ENCODE measurements at regions not wholly inside any gene's neighbourhood (a gene's known extent, or its start where the extent isn't known, plus 50 kb on each side); places are given as distances from the start of the nearest gene placed in this dataset.

DNA sequence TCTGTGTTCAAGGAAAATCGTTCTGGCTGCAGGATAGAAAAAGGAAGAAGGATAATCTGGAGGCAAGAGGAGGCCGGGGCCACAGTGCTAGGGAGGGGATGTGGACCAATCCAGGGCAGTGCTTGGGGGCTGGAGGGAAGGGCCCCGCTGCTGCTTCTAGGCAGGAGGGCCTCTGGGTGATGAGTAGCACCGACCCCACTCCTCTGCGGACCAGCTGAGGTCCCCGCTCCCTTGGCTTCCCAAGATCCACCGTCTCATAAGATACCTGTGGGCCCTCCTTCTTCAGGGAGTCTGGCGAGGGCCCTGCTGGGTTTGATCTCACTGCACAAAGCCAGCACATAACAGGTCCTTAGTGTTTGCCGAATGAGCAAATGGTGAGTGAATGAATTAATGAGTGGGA, 93.5 kb upstream of the MVB12B start:
- no peaks in the 10 kb centered on the region for H3K9me3 Mint-ChIP-seq
- Histone ChIP-seq H3K27me3 (replicated peaks in 1 of 2; ENCODE audit: control insufficient read depth in 2 of 2, extremely low read depth in 1 of 2, insufficient read depth in 2 of 2, low read length in 1 of 2) (peaks cover 0 to 38% of the 10 kb centered on the region in 2 experiments), H3K9me3 (no peaks in the 10 kb centered on the region), H3K4me1 (ENCODE audit: control insufficient read depth in 1 of 2, extremely low read depth in 1 of 2, insufficient read depth in 2 of 2, low read length in 2 of 2) (peaks cover 0 to 3% of the 10 kb centered on the region in 2 experiments), H3K36me3 (ENCODE audit: control insufficient read depth in 2 of 2, extremely low read depth in 1 of 2, insufficient read depth in 1 of 2, low read length in 1 of 2) (no peaks in the 10 kb centered on the region), H3K27ac (ENCODE audit: low read length) (no peak overlapping the region), H3K4me3 (ENCODE audit: control insufficient read depth in 1 of 2, extremely low read depth in 1 of 2, low read length in 1 of 2) (no peak overlapping the region)
- H3K4me1 Mint-ChIP-seq, result peaks cover 0 to 4% (median 0%) of the 10 kb centered on the region in 3 donors
- no peak for ATAC-seq (replicated peaks in 1 of 4)
- DNase-seq, result no peak
- H3K27ac Mint-ChIP-seq, result no peak overlapping the region
- H3K36me3 Mint-ChIP-seq, result no peaks in the 10 kb centered on the region
- CTCF ChIA-PET, result no interaction called here
- WGBS (ENCODE audit: insufficient coverage), result 54% methylated on average over 2 of the region's 9 CpGs
- peaks cover 12 to 21% of the 10 kb centered on the region in 2 donors for H3K27me3 Mint-ChIP-seq
- POLR2A ChIA-PET, result no interaction called here
- H3K4me3 Mint-ChIP-seq, result no peak overlapping the region

DNA sequence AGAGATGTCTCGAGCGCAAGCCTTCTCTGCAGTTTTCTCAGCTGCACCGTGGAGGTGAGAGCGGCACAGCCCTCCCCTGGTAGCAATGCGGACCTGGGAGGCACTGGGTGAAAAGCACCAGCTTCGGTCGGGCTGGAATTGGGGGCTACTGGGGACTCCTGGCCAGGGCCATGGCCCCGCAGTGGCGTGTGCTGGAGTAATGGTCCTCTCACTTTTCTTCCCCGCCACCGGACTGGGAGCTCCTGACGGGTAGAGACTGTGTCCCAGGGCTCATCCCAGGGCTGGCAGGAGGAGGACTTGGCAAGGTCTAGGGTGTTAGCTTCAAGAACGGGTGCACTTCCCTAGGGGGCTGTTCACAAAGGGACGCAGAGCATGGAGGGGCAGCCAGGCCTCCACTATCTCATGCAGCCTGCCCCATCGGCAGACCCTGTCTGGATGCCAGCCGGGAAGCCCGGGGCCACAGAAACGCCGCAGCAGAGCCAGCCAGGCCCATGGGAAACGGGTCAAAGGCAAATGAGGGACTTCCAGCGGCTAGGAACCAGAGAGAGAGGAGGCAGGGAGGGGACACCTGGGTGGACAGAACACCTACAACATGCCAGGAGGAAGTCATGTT, 92.6 kb upstream of the MVB12B start:
- ChIA-PET CTCF (no interaction called here), POLR2A (no interaction called here)
- H3K9me3 ChIP-seq, result no peaks in the 10 kb centered on the region
- H3K36me3 ChIP-seq (ENCODE audit: control insufficient read depth in 2 of 2, extremely low read depth in 1 of 2, insufficient read depth in 1 of 2, low read length in 1 of 2), result no peaks in the 10 kb centered on the region
- no peaks in the 10 kb centered on the region for H3K4me1 Mint-ChIP-seq
- peaks cover 0 to 30% of the 10 kb centered on the region in 2 experiments for H3K27me3 ChIP-seq (replicated peaks in 1 of 2; ENCODE audit: control insufficient read depth in 2 of 2, extremely low read depth in 1 of 2, insufficient read depth in 2 of 2, low read length in 1 of 2)
- ATAC-seq (replicated peaks in 1 of 4), result no peak
- H3K4me1 ChIP-seq (ENCODE audit: control insufficient read depth in 1 of 2, extremely low read depth in 1 of 2, insufficient read depth in 2 of 2, low read length in 2 of 2), result no peaks in the 10 kb centered on the region
- H3K27ac ChIP-seq (ENCODE audit: low read length), result no peak overlapping the region
- 88% methylated on average over 13 of the region's 21 CpGs for WGBS (ENCODE audit: insufficient coverage)
- H3K4me3 ChIP-seq (ENCODE audit: control insufficient read depth in 1 of 2, extremely low read depth in 1 of 2, low read length in 1 of 2), result no peak overlapping the region
- no peak overlapping the region for H3K4me3 Mint-ChIP-seq
- H3K9me3 Mint-ChIP-seq, result no peaks in the 10 kb centered on the region
- peaks cover 19 to 21% of the 10 kb centered on the region in 2 donors for H3K27me3 Mint-ChIP-seq
- no peak for DNase-seq
- H3K27ac Mint-ChIP-seq, result no peak overlapping the region
- no peaks in the 10 kb centered on the region for H3K36me3 Mint-ChIP-seq

DNA sequence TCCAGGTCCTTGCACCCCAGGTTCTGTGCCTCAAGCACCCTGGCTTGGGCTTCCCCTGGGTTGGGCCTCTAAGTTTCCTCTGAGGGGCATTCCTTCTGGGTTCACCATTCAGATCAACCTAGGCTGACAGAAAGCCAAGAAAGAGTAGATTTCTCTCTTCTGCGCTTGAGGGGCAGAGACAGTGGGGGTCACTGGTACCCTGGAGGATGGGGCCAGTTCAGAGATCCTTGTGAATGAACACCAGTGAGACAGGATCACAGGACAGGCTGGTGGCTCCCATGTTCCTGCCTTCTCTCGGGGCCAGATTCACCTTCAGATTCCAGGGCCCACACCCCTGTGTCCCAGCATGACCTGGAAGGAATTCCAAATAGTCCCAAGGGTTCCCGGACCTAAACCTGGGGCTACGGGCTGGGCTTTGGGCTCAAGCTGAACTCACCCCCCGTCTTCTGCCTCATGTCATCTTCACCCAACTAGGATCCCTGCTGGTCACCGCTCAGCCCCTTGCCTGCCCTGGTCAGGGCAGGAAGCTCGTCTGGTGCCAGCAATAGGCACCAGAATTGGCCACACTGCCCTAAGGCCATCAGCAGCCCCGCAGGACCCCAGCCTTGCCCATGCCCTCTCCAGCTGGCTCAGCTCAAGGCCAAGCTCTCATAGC, 91.8 kb upstream of the MVB12B start:
- no peaks in the 10 kb centered on the region for H3K36me3 Mint-ChIP-seq
- ATAC-seq (replicated peaks in 1 of 4), result no peak

DNA sequence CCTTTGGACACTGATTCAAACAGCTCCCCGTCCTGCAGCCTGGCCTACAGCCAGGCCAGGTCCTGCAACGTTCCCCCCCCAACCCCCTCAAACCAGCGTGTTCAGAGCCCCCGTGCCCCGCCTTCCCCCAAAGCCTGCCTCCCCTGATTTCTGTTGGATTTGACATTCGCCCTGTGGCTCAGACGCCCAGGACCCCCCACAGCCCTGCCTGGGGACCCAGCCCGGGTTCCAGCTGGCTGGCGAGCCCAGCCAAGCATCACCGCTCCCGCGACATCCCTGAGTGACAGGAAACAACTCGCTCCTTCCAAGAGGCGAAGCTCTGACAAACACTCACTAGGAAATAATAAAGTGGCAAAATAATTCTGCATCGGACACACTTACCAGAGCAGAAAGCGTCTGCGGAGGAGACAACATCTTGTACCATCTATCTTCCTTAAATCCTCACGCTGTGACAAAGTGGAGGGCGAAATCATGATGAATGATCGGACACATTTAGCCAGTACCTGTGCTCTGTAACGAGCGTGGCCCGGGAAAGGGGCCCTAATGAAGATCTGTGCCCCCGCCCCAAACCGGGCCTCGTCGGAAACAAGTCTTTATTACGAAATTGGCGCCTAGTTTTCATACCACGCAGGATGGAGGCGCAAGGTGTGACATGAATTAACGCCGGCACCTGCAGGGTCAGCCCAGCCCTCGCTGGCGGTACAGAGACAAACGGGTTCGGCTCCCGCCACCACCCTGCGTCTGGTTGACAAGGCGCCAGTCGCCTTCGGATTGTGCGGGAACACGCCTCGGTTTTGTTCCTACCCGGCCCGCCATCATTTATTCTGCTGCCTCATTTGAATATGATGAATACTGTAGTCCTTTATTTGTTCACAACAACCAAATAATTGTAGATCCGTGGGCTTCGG, 91.0 kb upstream of the MVB12B start:
- Mint-ChIP-seq H3K4me1 (no peaks in the 10 kb centered on the region), H3K27me3 (peaks cover 14 to 17% of the 10 kb centered on the region in 2 donors), H3K36me3 (no peaks in the 10 kb centered on the region), H3K27ac (no peak overlapping the region), H3K4me3 (no peak overlapping the region), H3K9me3 (no peaks in the 10 kb centered on the region)
- no peaks in the 10 kb centered on the region for H3K36me3 ChIP-seq (ENCODE audit: control insufficient read depth in 2 of 2, extremely low read depth in 1 of 2, insufficient read depth in 1 of 2, low read length in 1 of 2)
- no peak for ATAC-seq (replicated peaks in 1 of 4)
- H3K27me3 ChIP-seq (replicated peaks in 1 of 2; ENCODE audit: control insufficient read depth in 2 of 2, extremely low read depth in 1 of 2, insufficient read depth in 2 of 2, low read length in 1 of 2), result peaks cover 0 to 25% of the 10 kb centered on the region in 2 experiments
- H3K9me3 ChIP-seq, result no peaks in the 10 kb centered on the region
- 93% methylated on average over 27 of the region's 49 CpGs for WGBS (ENCODE audit: insufficient coverage)
- DNase-seq, result no peak
- ChIA-PET POLR2A (no interaction called here), CTCF (no interaction called here)
- no peaks in the 10 kb centered on the region for H3K4me1 ChIP-seq (ENCODE audit: control insufficient read depth in 1 of 2, extremely low read depth in 1 of 2, insufficient read depth in 2 of 2, low read length in 2 of 2)
- no peak overlapping the region for H3K4me3 ChIP-seq (ENCODE audit: control insufficient read depth in 1 of 2, extremely low read depth in 1 of 2, low read length in 1 of 2)
- no peak overlapping the region for H3K27ac ChIP-seq (ENCODE audit: low read length)

More for the DNA sequence above, 91.8 kb upstream of the MVB12B start:
- CTCF ChIA-PET, result no interaction called here
- Histone ChIP-seq H3K4me1 (ENCODE audit: control insufficient read depth in 1 of 2, extremely low read depth in 1 of 2, insufficient read depth in 2 of 2, low read length in 2 of 2) (no peaks in the 10 kb centered on the region), H3K36me3 (ENCODE audit: control insufficient read depth in 2 of 2, extremely low read depth in 1 of 2, insufficient read depth in 1 of 2, low read length in 1 of 2) (no peaks in the 10 kb centered on the region), H3K9me3 (no peaks in the 10 kb centered on the region), H3K4me3 (ENCODE audit: control insufficient read depth in 1 of 2, extremely low read depth in 1 of 2, low read length in 1 of 2) (no peak overlapping the region), H3K27ac (ENCODE audit: low read length) (no peak overlapping the region), H3K27me3 (replicated peaks in 1 of 2; ENCODE audit: control insufficient read depth in 2 of 2, extremely low read depth in 1 of 2, insufficient read depth in 2 of 2, low read length in 1 of 2) (peaks cover 0 to 28% of the 10 kb centered on the region in 2 experiments)
- Mint-ChIP-seq H3K9me3 (no peaks in the 10 kb centered on the region), H3K4me3 (no peak overlapping the region), H3K27me3 (peaks cover 18 to 19% of the 10 kb centered on the region in 2 donors), H3K4me1 (no peaks in the 10 kb centered on the region), H3K27ac (no peak overlapping the region)
- no peak for DNase-seq
- 85% methylated on average over 8 of the region's 8 CpGs for WGBS (ENCODE audit: insufficient coverage)
- POLR2A ChIA-PET, result no interaction called here

DNA sequence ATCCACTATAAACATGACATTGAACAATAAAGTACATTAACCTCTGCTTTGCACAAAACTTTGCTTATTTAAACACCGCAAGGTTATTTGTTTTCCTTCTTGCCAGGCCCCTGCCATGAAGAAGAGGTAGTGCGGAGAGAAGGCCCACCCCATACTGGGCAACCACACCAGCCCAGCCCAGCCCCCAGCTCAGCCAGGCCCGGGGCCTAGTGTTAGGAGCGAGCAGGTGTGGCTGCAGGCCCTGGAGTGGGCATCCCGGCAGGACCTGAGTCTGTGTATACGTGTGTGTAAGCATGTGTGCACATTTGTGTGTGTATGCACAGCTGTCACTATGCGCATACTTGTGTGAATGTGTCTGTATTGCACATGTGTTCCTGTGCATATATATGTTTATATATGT, 90.4 kb upstream of the MVB12B start:
- Mint-ChIP-seq H3K9me3 (no peaks in the 10 kb centered on the region), H3K4me1 (no peaks in the 10 kb centered on the region), H3K4me3 (no peak overlapping the region), H3K27me3 (peaks cover 10 to 14% of the 10 kb centered on the region in 2 donors), H3K27ac (no peak overlapping the region), H3K36me3 (no peaks in the 10 kb centered on the region)
- Histone ChIP-seq H3K27me3 (replicated peaks in 1 of 2; ENCODE audit: control insufficient read depth in 2 of 2, extremely low read depth in 1 of 2, insufficient read depth in 2 of 2, low read length in 1 of 2) (peaks cover 0 to 23% of the 10 kb centered on the region in 2 experiments), H3K4me1 (ENCODE audit: control insufficient read depth in 1 of 2, extremely low read depth in 1 of 2, insufficient read depth in 2 of 2, low read length in 2 of 2) (no peaks in the 10 kb centered on the region), H3K36me3 (ENCODE audit: control insufficient read depth in 2 of 2, extremely low read depth in 1 of 2, insufficient read depth in 1 of 2, low read length in 1 of 2) (no peaks in the 10 kb centered on the region), H3K9me3 (no peaks in the 10 kb centered on the region), H3K27ac (ENCODE audit: low read length) (no peak overlapping the region), H3K4me3 (ENCODE audit: control insufficient read depth in 1 of 2, extremely low read depth in 1 of 2, low read length in 1 of 2) (no peak overlapping the region)
- no peak for ATAC-seq (replicated peaks in 1 of 4)
- no peak for DNase-seq
- ChIA-PET CTCF (no interaction called here), POLR2A (no interaction called here)
- 81% methylated on average over 3 of the region's 7 CpGs for WGBS (ENCODE audit: insufficient coverage)

DNA sequence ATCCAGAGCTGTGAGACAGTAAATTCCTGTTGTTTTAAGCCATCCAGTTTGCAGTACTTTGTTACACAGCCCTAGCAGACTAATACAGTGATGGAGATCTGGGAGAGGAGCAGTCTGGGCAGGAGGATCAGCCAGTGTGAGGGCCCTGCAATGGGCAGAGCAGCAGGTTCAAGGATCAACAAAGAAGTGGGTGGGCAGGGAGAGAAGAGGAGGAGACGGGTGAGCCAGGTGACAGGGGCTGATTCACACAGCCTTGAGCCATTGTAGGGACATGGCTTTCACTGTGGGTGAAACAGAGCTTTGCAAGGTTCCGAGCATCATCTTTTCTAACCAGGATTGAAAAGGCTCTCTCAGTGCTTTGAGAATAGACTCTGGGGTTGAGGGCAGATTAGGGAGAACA, 88.2 kb upstream of the MVB12B start:
- Histone ChIP-seq H3K36me3 (ENCODE audit: control insufficient read depth in 2 of 2, extremely low read depth in 1 of 2, insufficient read depth in 1 of 2, low read length in 1 of 2) (no peaks in the 10 kb centered on the region), H3K4me3 (ENCODE audit: control insufficient read depth in 1 of 2, extremely low read depth in 1 of 2, low read length in 1 of 2) (no peak overlapping the region), H3K27ac (ENCODE audit: low read length) (no peak overlapping the region), H3K27me3 (replicated peaks in 1 of 2; ENCODE audit: control insufficient read depth in 2 of 2, extremely low read depth in 1 of 2, insufficient read depth in 2 of 2, low read length in 1 of 2) (peaks cover 0 to 23% of the 10 kb centered on the region in 2 experiments), H3K9me3 (no peaks in the 10 kb centered on the region), H3K4me1 (ENCODE audit: control insufficient read depth in 1 of 2, extremely low read depth in 1 of 2, insufficient read depth in 2 of 2, low read length in 2 of 2) (no peaks in the 10 kb centered on the region)
- H3K4me1 Mint-ChIP-seq, result no peaks in the 10 kb centered on the region
- H3K9me3 Mint-ChIP-seq, result peaks cover 0 to 3% (median 0%) of the 10 kb centered on the region in 3 donors
- no peaks in the 10 kb centered on the region for H3K36me3 Mint-ChIP-seq
- no peak overlapping the region for H3K27ac Mint-ChIP-seq
- 70% methylated on average over 2 of the region's 2 CpGs for WGBS (ENCODE audit: insufficient coverage)
- DNase-seq (no peak), ATAC-seq (replicated peaks in 1 of 4) (no peak)
- peaks cover 8 to 14% of the 10 kb centered on the region in 2 donors for H3K27me3 Mint-ChIP-seq
- no peak overlapping the region for H3K4me3 Mint-ChIP-seq
- ChIA-PET POLR2A (no interaction called here), CTCF (no interaction called here)
